Posterior cingulate gyrus (tissue), 11 donors: ENCODE measurements at regions not wholly inside any gene's neighbourhood (a gene's known extent, or its start where the extent isn't known, plus 50 kb on each side); places are given as distances from the start of the nearest gene placed in this dataset.

Experiments used
- DNase-seq, 10 donors: peaks; one replicate each; pipeline versions ENCODE4 v3.0.0 to v3.0.0-alpha.2; 2020 to 2021; ENCODE audit warnings: mixed read lengths in 3 of 10
- intact Hi-C: fragments of 100-400 bp; cut with DNase I; formaldehyde crosslinking; loops from one replicate; pipeline ENCODE4 v1.15.1; 2023

DNA sequence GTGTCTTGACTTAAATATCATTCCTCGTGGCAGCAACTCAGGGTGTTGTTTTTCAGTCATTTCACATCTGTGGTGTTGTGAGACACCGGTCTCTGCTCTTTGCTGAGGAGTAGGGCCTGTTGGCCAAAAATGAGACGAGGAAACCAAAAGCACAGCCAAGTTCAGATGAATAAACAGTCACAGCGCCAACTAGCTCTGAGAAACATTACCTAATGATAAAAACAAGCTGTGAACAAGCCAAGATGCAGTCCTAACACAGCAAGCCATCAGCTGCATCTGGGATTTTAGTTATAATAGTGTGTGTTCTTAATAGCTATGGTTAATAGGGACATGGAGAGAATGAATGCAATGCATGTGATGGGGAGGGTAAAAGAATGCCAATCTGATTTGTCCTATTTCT, 843.4 kb upstream of the DPPA4 start:
- intact Hi-C loops = no loop called here

DNA sequence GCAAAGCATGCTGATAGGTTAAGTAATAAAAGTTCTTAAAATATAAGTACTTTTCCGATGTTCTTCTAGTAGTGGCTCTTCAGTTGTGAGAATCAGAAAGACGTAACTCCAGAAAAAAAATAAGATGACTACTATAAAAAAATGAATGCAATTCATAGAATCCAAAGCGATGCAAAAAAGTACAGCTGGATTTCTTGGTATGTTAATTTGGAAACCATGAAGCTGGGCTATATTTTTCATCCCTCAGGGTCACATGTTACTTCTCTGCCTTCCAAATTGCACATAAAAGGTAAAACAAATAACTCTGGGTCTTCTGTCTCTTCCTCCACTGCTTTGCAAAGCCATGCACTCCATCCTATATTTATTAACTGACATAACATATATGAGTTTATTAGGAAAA, 843.9 kb upstream of the DPPA4 start:
- intact Hi-C loops = no loop called here
- DNase-seq = no peak

More for the DNA sequence above, 843.4 kb upstream of the DPPA4 start:
- no peak for DNase-seq

DNA sequence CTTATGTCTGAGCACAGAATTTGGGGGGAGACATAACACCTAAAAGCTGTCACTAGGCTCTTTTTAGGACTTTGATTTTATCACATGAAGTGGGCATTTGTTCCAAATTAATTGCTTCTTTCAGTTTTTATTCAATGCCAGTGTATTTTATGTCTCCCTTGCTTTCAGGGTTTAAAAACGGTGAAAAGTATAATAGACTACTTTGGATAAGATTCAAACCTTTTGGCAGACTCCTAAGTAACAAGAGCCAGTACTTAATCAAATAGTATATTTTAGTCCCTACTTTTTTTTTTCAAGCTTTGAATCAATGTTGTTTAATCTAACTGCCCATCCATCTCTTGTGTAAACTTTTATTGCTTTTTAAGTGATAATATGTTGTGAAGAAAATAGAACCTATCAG, 847.2 kb upstream of the DPPA4 start:
- no peak for DNase-seq
- intact Hi-C loops = no loop called here

DNA sequence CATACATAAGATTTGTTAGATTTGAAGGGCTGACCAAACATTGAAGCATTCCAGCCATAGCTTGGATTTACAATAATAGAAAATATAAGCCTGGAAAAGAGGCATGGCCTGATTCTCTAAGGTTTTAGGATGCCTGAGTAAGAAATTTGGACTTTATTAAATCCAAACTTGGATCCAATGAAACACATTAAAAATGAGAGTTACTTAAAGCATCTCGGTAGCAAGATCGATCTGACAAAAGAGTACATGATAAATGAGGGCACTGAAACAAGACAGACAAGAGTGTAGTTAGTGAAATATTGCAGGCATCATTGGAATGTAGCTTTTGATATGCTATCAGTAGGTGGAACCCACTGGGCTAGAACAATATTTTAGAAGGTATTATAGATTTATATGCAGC, 855.7 kb upstream of the DPPA4 start:
- intact Hi-C loops = no loop called here

DNA sequence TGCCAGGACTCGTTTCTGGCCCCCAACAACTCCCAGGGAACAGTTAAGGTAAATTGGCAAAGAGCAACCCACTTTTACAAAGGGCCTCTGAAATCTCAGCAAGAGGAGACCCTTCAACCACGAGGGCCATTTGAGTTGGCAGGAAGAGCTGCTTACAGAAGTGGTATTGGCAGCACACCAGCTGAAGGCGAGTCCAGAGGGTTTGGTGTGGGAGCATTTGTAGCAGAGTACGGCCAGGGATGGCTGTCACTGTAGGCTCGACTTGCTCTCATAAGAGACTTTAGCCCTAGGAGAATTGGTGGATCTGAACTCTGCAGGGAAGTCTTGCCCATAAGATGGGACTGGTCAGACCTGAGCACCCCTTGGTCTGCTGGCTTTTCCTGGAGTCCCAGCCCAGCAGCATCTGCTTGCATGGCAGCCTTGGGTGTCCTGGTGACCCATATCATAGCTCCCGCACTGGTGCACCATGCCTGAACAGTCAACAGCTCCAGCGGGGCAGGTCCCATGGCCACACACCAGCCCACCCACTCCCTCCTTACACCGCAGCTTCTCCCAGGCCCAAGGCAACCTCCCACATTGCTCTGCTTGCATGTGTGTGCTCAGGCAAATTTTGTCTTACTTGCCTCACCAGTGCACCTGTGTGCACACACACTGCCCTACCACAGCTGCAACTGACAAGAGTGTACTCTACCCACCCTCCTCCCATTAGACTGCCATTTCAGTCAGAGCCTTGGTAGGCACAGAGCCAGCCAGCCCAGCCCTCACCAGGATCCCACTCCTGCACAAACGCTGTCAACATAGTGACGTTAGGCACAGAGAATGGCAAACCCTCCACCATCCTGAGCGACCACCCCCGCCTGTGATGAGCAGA, 861.6 kb upstream of the DPPA4 start:
- DNase-seq = peak in 3 of 10 donors; percentile 35 to 62 (median 51)
- intact Hi-C loops = no loop called here

More for the DNA sequence above, 855.7 kb upstream of the DPPA4 start:
- DNase-seq = no peak

DNA sequence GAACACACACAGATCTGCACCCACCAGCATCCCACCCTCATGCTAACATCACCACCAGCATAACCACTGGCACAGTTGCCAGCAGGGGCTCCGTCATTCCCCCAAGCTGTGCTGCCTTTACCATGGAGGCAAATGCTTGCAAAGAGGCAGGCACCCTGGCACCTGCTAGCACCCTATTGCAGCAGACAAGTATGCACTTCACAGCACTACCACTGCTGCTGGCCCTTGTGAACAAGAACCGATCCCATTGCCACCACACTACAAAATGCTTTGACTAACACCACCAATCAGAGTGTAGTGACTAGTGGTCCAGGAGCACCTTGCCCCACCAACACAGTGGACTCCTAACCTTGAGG, 862.2 kb upstream of the DPPA4 start:
- intact Hi-C loops = no loop called here
- DNase-seq = peak in 1 of 10 donors; percentile 42

DNA sequence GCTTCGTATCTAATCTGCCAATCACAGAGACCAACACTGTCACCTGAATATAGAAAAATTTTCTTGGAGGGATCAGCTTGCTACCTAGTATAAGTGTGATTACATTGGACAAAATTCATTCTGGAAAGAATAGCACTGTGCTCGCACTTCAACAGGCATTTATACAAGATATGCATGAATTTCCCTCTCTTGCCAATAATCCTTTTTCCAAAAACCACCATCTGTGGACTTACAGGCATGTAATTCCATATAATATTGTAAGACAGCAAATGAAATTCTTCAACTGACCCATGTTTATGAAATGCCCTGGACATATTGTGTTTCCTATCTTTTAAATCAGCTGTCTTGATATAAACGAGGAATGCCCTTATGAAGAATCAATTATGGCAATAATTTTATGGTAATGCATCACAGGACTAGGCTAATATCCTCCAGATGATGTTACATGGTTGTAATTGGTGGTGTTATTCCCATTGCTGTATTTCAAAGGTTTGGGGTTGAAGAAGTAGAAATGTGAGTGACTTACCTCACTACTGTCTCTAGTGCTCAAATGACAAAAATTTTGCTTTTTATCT, 861.4 kb upstream of the NECTIN3 start:
- no peak for DNase-seq
- intact Hi-C loops = no loop called here

DNA sequence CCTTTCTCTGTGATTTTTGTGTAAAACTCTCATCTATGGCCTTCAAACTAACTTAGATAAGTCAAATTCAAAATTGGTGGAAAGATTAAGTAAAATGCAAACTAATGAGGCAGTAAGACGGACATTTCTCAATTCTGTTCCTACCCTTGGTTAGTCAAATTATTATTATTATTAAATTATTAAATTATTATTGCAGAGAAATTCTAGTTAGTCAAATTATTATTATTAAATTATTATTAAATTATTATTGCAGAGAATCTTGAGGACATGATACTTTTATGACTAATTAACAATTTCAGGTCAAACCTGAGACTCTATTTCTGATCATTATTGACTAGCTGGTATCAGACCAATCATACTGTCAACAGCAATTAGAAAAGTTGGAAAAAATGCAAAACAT, 845.0 kb upstream of the NECTIN3 start:
- intact Hi-C loops = no loop called here
- DNase-seq = no peak

DNA sequence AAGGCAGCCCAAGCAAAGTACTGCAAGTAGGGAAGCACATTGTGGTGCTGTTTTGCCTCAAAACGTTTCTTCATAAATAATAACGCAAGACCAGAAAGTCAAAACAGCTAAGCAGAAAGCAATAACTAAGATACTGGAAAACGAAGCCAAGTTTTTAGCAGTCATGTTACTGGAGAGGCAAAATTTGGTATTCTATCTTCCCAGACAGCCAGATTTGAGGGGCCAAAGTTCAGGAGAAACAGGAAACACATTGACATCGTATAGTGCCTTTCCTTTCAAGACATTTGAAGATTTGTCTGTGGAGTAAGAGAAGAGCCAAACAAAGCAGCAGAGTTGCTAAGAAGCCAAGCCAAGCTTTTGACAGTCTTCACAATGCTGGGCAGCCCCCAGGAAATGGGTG, 843.6 kb upstream of the NECTIN3 start:
- intact Hi-C loops = no loop called here
- no peak for DNase-seq

DNA sequence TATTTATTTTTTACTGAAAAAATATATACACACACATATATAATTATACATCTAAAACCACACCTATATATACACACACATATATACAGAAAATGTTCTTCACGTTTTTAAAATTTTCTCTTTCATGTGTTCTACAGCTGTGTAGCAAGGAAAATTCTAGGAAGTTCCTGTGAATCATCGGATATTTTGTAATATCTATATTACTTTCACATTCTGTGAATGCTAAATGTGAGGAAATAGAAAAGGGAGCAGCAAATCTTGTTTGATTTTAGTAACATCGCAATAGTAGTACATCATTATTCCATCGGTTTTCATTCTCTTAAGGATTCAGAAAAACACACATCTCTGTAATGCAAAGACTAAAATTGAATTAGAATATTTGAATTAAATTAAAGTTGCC, 836.8 kb upstream of the NECTIN3 start:
- DNase-seq = no peak
- intact Hi-C loops = no loop called here

DNA sequence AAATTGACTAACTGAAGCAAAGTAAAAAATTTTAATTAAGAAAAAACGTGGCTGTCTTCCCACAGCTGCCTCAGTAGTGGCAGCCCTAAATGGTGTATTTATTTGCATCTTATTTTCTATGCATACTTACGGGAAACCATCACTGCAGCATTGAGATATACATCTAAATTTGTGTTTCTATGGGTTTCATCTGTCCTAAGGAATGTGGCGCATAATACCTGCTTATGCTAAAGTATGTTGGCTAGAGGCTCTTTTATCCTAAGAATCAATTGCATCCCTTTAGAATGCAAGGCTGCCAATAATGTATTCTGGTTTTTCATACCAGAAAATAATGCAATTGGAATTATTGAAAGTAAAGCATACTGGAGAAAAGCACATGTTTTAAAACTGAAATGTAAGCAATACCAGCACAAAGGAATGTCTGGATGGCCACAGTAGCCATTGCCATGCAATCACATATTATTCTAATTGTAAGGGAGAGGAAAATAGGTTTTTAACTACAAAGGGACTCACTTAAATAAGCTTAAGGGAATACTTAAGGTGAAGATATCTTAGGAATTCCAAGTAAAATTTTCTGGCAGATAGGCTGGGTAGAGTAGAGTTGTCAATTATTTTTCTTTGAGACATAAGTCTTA, 834.5 kb upstream of the NECTIN3 start:
- intact Hi-C loops = no loop called here
- DNase-seq = no peak

DNA sequence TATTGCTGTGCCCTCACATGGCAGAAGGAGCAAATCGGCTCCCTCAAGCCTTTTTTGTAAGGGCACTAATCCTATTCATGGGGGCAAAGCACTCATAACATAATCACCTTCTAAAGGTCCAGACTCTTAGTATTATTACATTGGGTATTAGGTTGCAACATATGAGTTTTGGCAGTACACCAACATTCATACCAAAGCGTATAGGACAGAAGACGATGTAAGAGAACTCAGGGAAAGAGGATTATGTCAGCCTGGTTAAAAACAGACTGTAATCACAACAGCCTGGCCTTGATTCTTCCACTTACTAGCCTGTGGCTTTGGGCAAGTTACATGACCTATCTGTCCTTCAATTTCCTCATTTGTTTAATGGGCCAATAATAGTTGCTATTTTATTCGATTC, 828.5 kb upstream of the NECTIN3 start:
- intact Hi-C loops = no loop called here
- DNase-seq = no peak

DNA sequence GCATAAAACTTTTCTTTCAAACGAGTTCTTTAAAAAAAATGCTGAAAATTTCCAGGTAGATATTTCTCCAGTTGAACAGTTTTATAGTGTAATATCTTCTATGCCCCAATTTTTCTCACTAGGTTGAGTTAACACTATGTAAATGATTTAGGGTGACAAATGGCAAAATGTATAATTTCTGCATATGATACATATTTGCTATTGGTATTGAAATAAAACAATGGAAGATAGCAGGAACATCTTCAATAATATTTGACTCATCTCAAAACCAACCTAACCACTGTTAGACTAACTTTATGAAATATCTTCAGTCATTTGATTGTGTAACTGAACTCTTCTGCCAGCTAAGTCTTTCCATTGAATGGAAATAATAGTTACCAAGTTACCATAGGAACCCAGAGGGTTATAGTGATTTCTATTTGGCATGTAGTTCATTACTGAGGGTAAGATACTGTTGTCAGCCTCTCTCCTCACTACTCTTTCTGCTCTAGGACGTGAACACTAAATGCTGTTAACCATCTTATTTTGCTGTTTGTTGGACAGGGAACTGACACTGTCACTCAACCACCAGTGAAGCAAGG, 824.7 kb upstream of the NECTIN3 start:
- DNase-seq = no peak
- intact Hi-C loops = no loop called here

DNA sequence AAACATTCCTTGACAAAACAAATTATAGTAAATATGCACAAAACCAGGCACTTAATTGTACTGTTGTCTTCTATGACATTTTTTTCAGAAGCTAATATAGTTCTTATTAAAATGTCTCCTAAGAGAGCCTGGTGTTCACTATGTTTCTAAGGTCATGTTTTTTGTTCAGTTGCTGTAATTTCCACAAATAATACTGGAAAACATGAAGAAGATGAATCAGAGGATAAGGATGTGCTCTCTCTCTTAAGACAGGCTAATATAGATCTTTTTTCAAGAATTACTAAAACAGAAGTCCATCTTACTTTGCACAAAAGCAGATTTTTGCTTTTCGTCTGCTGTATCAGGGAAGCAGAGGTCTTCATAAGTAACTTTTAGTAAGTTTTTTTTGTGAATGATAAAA, 823.0 kb upstream of the NECTIN3 start:
- no peak for DNase-seq
- intact Hi-C loops = no loop called here

DNA sequence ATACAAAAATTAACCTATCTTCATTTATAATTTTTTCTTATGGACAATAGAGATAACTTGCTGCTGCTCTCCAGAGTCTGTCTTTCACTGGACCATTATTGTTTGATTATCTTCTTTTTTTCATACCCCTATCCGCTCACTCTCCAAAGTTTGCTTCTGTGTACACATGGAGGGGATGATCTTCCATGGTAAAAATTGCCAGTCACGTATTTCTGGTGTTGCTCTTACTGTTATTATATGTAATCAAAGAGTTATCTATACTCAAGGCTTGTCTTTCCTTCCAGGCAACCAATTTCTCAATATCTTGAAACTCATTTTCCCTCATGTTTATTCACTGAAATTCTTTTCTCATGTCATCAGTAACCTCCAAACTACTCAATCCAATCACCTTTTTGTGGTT, 817.8 kb upstream of the NECTIN3 start:
- DNase-seq = no peak
- intact Hi-C loops = no loop called here

DNA sequence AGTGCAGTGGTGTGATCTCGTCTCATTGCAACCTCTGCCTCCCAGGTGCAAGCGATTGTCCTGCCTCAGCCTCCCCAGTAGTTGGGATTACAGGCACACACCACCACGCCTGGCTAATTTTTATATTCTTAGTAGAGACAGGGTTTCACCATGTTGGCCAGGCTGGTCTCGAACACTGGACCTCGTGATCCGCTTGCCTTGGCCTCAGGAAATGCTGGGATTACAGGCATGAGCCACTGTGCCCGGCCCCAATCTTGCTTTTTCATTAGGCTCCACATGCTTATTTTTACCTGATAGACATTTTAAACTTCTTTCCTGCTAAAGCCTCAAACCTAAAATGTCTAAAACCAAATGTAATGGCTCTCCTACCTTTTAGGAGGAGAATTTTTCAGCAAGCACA, 817.0 kb upstream of the NECTIN3 start:
- intact Hi-C loops = no loop called here
- DNase-seq = peak in 1 of 10 donors; percentile 61

DNA sequence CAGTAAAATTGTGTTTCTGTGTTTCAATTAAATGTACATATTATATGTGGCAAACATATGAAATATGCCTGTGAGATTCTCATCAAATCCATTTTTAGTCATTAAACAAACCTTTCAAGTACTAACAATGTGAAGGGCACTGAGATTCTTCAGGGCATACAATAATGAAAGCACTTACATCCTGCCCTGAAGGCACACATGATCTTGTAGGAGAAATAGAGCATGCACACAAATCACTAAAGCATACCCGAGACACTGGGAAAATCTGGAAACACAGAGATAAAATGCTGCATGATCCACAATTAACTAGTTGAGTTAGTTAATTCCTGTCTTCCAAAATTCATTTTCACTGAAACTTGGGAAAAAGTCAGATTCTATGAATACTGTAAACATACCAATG, 810.5 kb upstream of the NECTIN3 start:
- intact Hi-C loops = no loop called here
- DNase-seq = no peak

DNA sequence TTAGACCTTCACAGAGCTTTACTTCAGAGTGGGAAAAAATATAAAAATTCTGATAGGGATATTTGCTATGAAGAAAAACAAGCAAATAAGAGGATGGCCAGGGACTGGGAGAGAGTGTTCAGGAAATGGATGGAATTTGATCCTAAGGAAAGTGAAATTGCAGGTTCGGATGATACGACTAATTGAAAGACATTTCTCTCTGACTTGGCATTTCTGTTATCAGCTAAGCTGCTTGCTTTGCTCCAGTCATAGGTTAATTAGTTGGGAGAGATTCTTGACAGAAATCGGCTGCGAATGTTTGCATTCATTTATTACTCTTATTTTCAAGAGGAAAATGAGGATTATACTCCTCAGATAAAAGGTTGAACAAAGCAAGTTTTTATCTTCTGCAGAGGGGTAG, 808.7 kb upstream of the NECTIN3 start:
- intact Hi-C loops = no loop called here
- no peak for DNase-seq

DNA sequence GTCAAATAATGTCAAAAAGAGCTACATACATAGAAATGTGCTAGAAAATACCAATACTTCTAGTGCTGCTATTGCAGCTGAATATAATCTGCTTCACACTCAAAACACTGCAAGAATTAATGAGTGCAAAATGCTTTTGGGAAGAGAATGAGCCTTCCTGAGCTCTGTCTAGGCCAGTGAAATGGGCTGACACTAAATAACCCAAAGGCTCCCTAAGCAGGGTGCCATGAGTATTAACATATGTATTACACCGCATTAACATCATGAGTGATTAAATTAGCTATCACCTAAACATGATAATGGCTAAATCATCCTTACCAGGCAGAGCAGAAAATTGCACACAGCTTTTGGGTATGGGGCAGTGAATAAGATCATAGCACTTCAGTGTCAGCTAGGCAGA, 806.3 kb upstream of the NECTIN3 start:
- intact Hi-C loops = no loop called here
- no peak for DNase-seq

DNA sequence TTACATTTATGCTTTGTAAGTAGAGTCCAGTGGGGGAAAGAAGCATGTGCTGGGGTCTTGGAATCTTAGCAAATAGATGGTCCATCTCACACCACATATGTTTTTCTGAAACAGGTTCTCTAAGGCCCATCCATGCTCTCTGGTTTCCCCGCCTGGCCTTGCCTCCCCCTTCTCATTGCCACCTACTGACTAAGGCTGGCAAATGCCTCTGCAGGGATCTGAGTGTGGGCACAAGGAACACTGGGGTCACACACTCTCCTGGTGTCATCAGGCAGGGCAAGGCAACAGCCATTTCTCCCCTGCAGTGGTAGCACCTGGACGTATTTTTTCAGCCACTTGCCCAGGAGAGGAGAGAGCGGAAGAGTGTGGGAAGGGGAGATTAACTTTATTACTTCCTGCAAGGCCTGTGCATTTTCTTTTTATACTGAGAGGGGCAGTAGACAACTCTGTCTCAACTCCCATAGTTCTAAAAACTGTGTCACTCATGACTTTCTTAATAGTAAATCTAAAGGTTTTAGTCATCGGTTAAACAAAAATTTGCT, 804.2 kb upstream of the NECTIN3 start:
- DNase-seq = no peak
- intact Hi-C loops = no loop called here

DNA sequence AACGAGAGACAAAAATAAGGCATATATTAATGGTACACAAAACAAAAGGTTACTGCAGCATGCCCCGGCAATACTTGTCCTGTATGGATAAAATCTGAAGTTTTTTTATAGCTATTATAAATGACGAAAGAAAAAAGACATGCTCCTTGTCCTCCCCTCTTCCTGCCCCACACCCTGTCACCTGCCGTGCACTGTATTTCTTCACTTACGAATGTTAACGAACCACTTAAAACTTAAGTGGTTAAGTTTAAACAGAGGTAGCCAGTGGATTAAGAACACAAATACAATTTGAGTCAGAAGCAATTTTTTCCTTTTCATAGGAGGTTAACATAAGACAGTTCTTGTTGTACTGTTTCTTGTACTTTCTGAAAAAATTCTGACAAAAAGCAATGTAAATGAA, 799.1 kb upstream of the NECTIN3 start:
- DNase-seq = no peak
- intact Hi-C loops = no loop called here
